GM21717 (cell line): ENCODE measurements at regions not wholly inside any gene's neighbourhood (a gene's known extent, or its start where the extent isn't known, plus 50 kb on each side); places are given as distances from the start of the nearest gene placed in this dataset.
"Not testable (repeated sequence)": the region's sequence is repeated elsewhere in the genome, so short reads cannot be mapped to it uniquely, and the experiment has no call there.

ENCODE experiments used
- ATAC-seq: cut with Tn5 transposase; IDR thresholded peaks from one replicate; pipeline ENCODE4 v1.9.1; 2021; ENCODE audit warnings: mild to moderate bottlenecking, moderate library complexity; ENCODE audit not compliant: unreplicated experiment

DNA sequence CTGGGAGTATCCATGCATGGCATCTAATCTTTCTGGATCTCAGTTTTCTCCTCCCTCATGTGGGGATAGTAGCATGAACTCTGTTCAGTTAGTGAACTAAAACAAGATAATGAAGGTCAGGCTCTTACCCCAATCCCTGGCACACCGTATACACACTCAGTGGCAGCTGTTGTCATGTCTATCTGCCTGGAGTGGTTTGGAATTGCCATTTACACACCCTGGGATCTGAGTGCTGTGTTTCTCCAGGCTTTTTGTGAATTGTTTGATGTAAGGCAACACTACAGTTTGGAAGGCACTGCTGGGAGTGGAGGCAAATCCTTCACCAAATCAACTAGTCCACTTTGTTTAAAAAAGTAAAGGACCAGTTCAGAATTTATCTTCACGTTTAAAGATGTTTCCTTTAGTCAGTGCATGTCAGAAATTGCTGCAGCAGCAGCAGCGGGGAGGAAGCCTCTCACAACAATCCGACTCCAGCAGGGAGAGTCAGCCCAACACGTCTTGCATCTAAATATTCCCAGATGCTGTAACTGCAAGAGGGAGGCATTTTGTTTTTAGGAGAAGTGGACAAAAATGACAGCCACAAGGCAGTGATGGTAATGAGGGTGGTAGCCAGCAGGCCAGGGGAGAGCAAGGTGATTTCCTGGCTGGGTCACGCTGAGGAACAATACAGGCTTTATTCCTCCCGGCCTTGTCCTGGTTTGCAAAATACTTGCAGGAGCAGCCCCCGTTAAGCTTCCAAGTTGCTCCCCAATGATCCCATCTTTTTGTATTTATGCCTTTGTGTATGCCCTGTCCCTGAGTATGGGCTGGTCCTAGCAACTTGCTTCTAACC, 128.5 kb upstream of the LRIG1 start:
- ATAC-seq = no peak

DNA sequence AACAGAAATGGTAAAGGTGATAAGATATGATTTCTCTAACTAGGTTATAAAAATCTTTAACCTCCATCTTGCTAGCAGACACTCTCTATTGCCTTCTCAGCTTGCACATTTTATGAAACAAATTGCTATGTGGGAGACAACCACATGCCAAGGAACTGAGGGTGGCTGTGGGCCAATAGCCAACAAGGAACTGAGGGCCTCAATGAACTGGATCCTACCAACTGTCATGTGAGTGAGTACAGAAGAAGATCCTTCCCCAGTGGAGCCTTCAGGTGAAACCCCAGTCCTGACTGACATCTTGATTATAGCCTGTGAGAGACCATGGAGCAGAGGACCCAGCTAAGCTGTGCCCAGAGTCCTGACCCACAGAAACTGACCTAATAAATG, 129.2 kb upstream of the LRIG1 start:
- no peak for ATAC-seq

DNA sequence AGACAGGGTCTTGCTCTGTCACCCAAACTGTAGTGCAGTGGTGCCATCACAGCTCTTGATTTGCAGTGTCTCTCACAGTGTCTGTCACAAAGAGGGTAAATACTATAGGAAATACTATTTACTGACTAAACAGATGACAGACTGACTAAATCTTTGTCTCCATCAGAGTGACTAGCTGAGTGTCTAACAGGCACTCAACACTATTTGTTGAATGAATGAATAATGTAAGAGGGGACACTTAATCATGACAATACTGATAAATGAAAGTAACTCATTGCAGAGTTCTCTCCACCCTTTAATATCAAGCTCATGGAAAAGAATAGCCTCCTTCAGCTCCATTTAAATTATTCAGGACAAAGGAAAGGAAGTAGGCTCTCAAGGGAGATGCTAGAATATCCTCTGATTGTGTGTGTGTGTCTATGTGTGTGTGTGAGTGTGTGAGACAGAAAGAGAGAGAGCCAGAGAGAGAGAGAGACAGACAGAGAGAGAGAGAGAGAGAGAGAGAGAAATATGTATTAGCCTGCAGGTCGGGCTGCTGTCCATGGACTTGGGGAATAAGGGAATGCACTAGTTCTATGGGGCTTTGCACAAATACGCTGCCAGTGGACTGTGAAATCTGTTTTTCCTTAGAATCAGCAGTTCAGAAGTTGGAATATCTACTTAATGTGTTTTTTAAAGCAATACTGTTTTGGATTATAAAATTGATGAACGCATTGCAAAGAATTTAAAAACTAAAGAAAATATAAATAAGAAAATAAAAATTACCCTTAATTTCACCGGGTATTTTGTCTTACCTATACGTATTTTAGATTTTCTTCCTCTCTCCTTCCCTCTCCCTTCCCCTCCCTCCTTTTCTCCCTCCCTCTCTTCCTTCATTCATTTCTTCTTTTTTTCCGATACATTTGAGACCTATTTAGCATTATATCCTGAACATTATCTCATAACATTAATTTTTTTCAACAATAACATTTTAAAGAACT, 132.9 kb upstream of the LRIG1 start:
- no peak for ATAC-seq

DNA sequence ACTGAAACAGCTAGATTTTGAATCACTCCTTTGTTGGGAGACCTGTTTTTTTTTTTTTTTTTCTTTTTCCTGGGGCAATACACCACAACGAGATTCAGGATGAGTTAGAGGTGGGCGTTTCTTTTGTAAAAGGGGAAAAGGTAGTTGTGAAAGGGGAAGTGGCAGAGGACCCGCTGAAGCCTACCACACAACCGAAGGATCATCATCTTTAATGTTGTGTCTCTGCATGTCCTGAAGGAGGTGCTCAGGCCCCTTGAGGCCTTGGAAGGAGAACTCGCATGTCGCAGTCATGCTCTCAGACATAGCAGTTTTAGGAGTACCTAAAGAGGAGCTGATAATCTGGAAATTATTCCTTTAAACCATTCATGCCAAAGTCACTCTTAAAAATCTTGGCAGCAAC, 137.9 kb upstream of the LRIG1 start:
- ATAC-seq = no peak

DNA sequence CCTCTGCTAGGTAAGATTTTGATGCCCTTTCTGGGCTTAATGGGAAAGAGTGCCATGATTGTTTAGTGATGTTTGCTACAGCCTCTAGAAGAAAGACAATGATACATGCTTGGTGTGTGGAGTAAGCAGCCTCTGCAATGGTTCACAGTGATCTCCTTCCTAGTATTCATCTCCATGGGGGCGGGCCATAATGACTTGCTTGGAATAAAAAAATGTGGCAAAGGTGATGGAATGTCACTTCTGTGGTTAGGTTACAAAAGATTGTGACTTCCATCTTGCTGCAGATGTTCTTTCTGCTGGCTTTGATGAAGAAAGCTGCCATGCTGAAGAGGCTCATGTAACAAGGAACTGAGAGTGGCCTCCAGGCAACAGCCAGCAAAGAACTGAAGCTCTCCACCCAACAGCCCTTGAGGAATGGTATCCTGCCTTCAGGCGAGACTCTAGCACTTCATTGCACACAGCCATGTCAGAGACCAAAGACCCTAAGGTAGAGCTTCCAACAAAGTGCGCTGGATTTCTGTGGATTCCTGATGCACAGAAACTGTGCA, 139.1 kb upstream of the LRIG1 start:
- no peak for ATAC-seq

DNA sequence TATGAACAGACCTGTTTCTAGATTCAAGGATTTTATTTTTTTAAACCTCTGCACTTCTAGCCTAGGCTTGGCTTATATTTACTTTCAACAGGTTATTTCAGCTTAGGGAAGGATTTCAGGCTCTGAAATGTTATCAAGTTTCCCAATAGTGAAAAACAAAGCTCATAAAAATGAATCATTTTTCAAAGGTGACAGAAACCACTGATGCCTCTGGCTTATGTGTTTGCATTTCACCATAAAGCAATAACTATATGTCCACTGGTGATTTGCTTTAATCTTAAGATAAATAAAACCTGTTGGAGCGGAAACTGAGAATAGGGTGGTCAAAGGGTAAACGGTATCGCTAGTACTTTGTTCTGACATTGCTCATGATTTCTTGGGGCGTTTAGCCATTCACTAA, 141.2 kb upstream of the LRIG1 start:
- no peak for ATAC-seq

DNA sequence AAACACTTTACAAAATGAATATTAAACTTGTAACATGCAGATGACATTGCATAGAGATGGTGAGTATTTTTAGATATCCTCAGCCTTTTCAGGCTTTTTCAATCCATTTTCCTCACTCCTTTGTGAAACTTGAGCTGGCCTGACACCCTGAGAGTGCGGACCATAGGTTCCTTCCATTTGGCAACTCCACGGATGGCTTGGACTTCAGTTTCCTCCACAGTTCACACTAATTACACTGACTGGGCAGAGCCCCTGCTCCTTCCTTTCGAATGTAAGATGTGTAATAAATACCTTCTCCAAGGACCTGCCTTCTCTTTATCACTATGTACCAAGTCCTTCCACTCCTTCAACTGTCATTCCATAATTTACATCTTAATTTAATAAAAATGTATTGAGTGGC, 141.7 kb upstream of the LRIG1 start:
- ATAC-seq = no peak

DNA sequence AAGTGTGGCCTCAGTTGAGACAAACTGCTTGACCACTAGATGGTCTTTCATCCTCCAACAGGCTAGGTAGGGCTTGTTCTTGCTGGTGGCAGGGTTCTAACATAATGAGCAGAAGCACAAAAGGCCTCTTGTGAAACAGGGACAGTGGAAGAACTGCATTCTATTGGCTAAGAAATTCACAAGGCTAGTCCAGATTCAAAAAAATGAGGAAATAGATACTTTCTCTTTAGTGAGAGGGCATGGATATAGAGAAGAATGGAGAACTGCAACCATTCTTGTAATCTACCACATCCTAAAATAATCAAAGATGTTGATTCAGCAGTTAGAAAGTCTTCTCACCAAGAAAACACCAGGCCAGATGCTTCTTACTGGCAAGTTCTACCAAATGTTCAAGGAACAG, 143.7 kb upstream of the LRIG1 start:
- no peak for ATAC-seq

DNA sequence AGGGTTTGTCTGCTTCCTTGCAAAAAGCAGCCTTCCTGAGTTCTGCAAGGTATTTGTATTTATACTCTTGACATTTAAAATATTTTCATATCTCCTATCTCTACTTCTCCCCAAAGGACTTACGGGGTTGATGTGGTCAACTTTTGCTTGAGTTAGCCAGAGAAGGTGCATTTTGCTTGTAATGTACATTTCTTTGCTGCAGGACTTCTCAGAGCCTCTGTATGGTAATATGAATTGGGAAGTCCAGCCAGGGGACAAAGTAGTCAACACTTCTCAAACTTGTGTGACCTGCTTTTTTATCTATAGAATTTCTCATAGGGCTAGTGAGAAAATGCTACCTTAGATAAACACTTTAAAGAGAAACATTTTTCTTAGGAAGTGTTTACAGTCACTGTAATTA, 148.2 kb upstream of the LRIG1 start:
- ATAC-seq = no peak

DNA sequence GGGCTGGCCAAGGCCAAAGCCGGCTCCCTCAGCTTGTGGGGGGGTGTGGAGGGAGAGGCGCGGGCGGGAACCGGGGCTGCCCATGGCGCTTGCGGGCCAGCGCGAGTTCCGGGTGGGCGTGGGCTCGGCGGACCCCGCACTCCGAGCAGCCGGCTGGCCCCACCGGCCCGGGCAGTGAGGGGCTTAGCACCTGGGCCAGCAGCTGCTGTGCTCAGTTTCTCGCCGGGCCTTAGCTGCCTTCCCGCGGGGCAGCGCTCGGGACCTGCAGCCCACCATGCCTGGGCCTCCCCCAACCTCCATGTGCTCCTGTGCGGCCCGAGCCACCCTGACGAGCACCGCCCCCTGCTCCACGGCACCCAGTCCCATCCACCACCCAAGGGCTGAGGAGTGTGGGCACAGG, 150.7 kb upstream of the LRIG1 start:
- not testable (repeated sequence) for ATAC-seq

DNA sequence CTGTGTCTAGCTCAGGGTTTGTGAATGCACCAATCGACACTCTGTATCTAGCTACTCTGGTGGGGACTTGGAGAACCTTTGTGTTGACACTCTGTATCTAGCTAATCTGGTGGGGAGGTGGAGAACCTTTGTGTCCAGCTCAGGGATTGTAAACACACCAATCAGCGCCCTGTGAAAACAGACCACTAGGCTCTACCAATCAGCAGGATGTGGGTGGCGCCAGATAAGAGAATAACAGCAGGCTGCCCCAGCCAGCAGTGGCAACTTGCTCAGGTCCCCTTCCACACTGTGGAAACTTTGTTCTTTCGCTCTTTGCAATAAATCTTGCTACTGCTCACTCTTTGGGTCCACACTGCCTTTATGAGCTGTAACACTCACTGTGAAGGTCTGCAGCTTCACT, 151.3 kb upstream of the LRIG1 start:
- ATAC-seq = not testable (repeated sequence)

DNA sequence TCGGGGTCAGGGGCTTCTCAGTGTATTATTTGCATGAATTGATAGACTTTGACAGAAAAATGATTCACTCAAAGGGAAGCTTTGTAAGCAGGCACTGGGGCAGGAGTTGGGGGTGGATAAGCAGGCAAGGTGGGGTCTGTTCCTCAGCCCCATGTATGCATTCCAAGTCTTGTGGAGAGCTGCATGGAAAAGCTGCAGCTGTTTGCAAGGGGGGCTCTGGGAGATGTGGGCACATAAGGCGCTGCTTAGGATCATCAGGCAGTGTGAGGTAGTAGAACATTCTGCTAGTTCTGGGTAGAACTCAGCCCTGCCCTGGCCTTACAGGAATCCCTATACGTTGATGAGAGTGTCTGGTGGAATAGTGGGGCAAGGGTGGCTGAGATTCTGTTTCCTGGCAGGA, 154.2 kb upstream of the LRIG1 start:
- ATAC-seq = no peak

DNA sequence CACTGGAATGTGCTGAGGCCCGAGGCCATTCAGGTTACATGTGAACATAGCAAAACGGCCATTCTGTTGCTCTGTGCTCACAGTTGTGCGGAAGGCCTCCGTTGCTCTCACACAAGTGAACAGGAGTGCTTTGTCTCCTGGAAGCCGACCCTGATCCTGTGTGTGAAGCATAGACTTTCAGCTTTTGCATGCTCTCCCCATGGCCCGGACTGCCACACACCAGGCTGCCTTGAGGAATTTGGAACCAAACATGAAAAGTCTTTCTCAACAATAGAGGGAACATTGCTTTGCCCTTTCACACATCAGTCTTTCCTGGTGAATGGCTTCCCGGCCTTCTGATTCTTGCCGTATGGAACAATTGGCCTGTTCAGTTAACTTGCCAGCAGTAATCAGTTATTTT, 154.8 kb upstream of the LRIG1 start:
- no peak for ATAC-seq

DNA sequence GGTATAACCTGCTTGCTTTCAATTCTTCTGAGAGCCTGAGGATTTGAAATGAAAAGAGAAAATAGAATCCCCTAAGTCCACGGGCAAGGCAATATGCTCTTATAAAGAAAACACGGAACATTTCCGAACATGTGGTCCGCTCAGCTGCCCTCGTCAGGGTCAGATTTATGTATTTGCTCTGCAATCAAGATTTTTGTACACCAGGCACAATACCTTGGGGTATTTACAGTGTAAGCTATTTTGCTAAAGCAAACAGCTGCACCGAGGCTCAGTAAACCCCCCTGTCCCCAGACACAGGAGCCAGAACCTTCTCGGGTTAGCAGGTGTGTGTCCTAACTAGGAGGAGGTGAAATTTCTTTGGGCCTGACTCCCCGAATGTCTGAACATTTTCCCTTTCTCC, 155.8 kb upstream of the LRIG1 start:
- ATAC-seq = no peak

DNA sequence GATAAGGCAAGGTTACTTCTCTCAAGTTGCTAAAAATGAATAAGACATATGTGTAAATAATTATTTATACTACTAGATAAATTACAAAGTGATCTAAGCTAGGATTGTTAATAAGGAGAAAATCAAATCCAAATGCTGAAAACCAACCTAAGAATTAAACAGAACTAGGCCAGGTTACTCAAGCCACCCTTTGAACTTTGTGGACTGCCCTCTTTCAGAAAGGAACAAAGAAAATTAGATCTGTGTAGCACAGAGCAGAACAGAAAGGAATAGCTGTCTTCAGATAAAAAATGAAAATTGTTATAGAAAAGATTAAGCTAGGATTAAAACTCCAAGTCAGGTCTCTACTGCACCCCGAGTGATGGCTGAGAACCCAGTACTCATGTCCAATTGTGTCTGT, 158.2 kb upstream of the LRIG1 start:
- no peak for ATAC-seq

DNA sequence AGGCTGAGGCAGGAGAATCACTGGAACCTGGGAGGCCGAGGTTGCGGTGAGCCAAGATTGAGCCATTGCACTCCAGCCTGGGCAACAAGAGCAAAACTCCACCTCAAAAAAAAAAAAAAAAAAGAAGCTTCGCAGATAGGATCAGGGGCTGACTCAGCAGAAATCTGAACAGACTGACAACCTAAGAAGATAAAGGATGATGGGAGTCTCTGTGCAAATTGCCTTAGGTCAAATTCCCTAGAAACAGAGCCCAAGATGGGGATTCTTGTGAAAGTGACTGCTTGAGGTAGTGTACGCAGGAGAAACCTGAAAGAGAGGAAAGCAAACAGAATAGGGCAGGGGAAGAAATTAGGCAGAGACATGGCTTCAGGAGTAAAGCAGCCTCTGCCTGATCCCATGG, 160.8 kb upstream of the LRIG1 start:
- ATAC-seq = no peak

DNA sequence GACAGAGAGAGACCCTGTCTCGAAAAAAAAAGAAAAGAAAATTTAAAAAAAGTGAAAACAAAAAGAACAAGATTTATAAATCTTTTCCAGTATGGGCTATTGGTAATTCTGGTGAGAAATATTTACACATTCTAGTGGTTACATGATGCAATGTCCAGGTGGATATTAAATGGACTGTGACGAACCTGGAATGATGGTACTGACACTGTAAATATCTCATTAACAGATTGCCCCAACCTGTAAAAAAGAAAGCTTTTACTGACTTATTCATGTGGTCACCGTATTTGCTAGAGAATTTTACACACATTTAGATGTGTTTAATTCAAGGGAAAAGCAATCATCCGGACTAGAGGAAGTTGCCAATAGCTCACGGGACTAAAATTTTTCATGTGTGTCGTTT, 162.1 kb upstream of the LRIG1 start:
- ATAC-seq = no peak

DNA sequence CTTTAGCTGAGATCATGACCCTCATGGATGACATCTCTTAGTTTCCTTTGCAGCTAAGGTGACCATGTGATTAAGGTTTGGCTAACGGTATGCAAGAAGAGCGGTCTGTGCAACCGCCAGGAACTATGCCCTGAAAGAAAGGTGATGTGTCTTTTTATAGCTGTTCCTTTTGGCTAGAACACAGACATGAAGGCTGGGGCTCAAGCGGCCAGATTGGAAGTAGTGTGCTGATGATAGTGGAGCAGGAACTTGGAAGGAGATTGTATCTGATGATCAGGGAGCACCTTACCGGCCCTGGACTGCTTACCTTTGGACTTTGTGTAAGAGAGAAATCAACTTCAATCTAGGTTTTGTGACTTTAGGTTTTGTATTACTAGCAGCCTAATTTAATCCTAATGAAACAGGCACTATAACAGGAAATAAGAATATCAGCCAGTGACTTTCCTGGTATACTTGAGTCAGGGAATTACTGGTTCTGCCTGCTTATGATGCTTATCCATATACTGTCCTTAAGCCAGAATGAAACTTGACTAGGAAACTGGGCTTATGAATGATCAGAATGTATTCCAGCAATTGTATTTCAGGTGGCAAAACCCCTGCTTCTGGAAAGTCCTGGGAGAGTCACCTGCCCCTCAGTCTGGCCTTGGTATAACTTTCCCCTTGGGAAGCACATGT, 164.3 kb upstream of the LRIG1 start:
- ATAC-seq = no peak

DNA sequence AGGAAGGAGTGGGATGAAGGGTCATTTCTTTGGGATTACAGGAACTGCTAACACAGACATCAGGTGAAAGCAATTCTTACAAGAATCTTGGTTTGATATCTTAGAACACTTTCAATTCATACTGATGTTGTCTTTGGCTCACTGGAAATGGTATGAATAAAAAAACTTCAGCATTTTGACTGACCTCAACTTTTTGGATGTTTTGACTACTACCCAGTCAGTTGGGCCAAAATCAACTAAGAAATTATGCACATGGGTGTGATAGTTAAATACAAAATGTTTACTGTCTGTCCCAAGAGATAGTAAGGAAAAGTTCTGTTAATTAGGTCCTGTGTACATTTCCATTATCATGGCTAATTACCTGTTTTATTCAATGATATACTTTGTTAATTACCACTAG, 165.5 kb upstream of the LRIG1 start:
- ATAC-seq = no peak

DNA sequence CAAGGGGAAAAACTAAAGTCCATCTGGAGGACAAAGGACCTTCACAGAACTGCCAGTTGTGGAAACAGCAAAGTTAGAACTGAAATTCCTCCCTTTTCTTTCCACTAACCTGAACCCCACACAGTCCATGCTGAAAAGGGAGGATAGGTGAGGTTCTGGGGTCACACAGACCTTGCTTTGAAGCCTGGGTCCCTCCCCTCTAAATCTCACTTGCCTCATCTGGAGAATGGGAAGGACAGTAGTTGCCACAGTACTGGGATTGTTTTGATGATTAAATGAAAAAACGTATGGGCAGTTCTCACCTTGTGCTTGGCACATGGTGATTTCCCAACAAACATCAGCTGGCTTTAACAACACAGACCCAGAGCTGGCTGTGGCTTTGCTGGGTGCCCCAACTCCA, 166.4 kb upstream of the LRIG1 start:
- ATAC-seq = no peak

DNA sequence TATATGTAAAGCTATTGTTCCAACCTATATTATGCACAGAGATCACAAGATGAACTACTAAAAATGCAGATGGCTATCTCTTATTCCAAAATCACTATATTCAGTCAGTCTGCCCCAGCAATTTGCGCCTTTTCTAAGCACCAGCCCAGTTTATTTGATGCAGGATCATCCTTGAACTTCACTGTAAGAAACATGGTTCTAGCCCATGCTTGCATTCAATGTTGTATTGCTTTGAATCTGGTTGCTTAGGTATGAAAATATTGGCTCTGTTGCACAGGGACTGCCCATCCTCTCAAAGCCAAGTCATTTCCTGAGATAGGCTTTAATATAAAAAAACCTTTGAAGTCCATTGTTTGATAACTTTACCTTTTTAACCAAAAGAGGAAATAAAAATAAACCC, 170.5 kb upstream of the LRIG1 start:
- no peak for ATAC-seq
